ENCODE measurements at regions not wholly inside any gene's neighbourhood (a gene's known extent, or its start where the extent isn't known, plus 50 kb on each side); places are given as distances from the start of the nearest gene placed in this dataset.
"Not testable (repeated sequence)": the region's sequence is repeated elsewhere in the genome, so short reads cannot be mapped to it uniquely, and the experiment has no call there.

GRCh38 chr15:53843166-53843565, 83.7 kb upstream of the WDR72 start:
- DNase-seq = no peak

GRCh38 chr15:53841651-53842050, 82.2 kb upstream of the WDR72 start:
- DNase-seq = peak; percentile 10

GRCh38 chr15:53840681-53841080, 81.2 kb upstream of the WDR72 start:
- no peak for DNase-seq

GRCh38 chr15:53837263-53837662, 77.8 kb upstream of the WDR72 start:
- peak; percentile 97 for DNase-seq

- peak; percentile 77 for DNase-seq
These were observed 77.2 kb upstream of the WDR72 start for GRCh38 chr15:53836618-53837017.

- peak; percentile 54 for DNase-seq
These were observed 75.8 kb upstream of the WDR72 start for GRCh38 chr15:53835309-53835708.

GRCh38 chr15:53834214-53834613, 74.8 kb upstream of the WDR72 start:
- DNase-seq = peak; percentile 88

GRCh38 chr15:53833134-53833624, 73.7 kb upstream of the WDR72 start:
- DNase-seq = peak; percentile 91

GRCh38 chr15:53831907-53832770, 72.7 kb upstream of the WDR72 start:
- peak; percentile 91 for DNase-seq

- DNase-seq = no peak
These were observed 71.4 kb upstream of the WDR72 start for GRCh38 chr15:53830707-53831386.

- DNase-seq = no peak
These were observed 70.5 kb upstream of the WDR72 start for GRCh38 chr15:53829923-53830459.

- DNase-seq = peak; percentile 67
These were observed 70.0 kb upstream of the WDR72 start for GRCh38 chr15:53829471-53829870.

GRCh38 chr15:53827355-53827754, 67.9 kb upstream of the WDR72 start:
- DNase-seq = no peak

- peak; percentile 83 for DNase-seq
These were observed 52.1 kb upstream of the WDR72 start for GRCh38 chr15:53811530-53811929.

GRCh38 chr15:53810306-53810705, 50.8 kb upstream of the WDR72 start:
- not testable (repeated sequence) for DNase-seq
